ENCODE measurements at regions not wholly inside any gene's neighbourhood (a gene's known extent, or its start where the extent isn't known, plus 50 kb on each side); places are given as distances from the start of the nearest gene placed in this dataset.
"Not testable (repeated sequence)": the region's sequence is repeated elsewhere in the genome, so short reads cannot be mapped to it uniquely, and the experiment has no call there.

- DNase-seq = no peak
These were observed 1296.6 kb upstream of the DDX18 start for GRCh38 chr2:116517936-116518335.

- DNase-seq = no peak
These were observed 1276.7 kb upstream of the DDX18 start for GRCh38 chr2:116537811-116538210.

- no peak for DNase-seq
These were observed 1269.0 kb upstream of the DDX18 start for GRCh38 chr2:116545286-116546068.

- DNase-seq = not testable (repeated sequence)
These were observed 1261.6 kb upstream of the DDX18 start for GRCh38 chr2:116552738-116553419.

- no peak for DNase-seq
These were observed 1234.3 kb upstream of the DDX18 start for GRCh38 chr2:116580209-116580608.

- no peak for DNase-seq
These were observed 1231.6 kb upstream of the DDX18 start for GRCh38 chr2:116582850-116583249.

GRCh38 chr2:116585669-116586327 is 1228.7 kb upstream of the DDX18 start:
- DNase-seq = no peak

GRCh38 chr2:116586328-116586689 is 1228.2 kb upstream of the DDX18 start:
- no peak for DNase-seq
